OCI-LY7 (cell line): ENCODE measurements at regions not wholly inside any gene's neighbourhood (a gene's known extent, or its start where the extent isn't known, plus 50 kb on each side); places are given as distances from the start of the nearest gene placed in this dataset.

ENCODE experiments used
- BruUV-seq: library from RNA; stranded (reverse); fragments of 400-500 nt; replicated peaks from 2 replicates; lab custom pipeline; 2021; lab: Mats Ljungman, UMichigan
- CTCF ChIA-PET: fragments of 300-600 bp; sonication (Branson Sonifier 250); formaldehyde crosslinking; loops from one replicate; lab custom pipeline; 2022; ENCODE audit warnings: antibody characterized with exemption; ENCODE audit not compliant: unreplicated experiment; lab: Charles Lee
- POLR2A ChIA-PET: fragments of 300-600 bp; sonication (Branson Sonifier 250); formaldehyde crosslinking; loops from one replicate; lab custom pipeline; 2022; ENCODE audit warnings: antibody characterized with exemption; lab: Charles Lee
- DNase-seq: peaks from one replicate; pipeline ENCODE4 v3.0.0-alpha.2; 2015; ENCODE audit warnings: low spot score
- H2AFZ ChIP-seq: fragments of 200-600 bp; sonication (generic), shearing (Covaris generic); 2 replicates; pipeline ENCODE4 v1.6.1; 2014; ENCODE audit warnings: mild to moderate bottlenecking, antibody characterized with exemption, low read length, moderate library complexity
- H3K27ac ChIP-seq: fragments of 200-600 bp; sonication (generic); 2 replicates; pipeline ENCODE4 v1.5.1; 2014; ENCODE audit warnings: mixed run types, low read depth, mild to moderate bottlenecking, moderate library complexity, low read length, inconsistent platforms; ENCODE audit not compliant: poor library complexity, severe bottlenecking
- H3K36me3 ChIP-seq: fragments of 200-600 bp; sonication (generic); 2 replicates; pipeline ENCODE4 v1.6.1; 2014; ENCODE audit warnings: mild to moderate bottlenecking, antibody characterized with exemption, low read length, moderate library complexity, mixed read lengths; ENCODE audit not compliant: insufficient read depth
- H3K4me1 ChIP-seq: fragments of 200-600 bp; sonication (generic); 2 replicates; pipeline ENCODE4 v1.5.1; 2014; ENCODE audit warnings: mild to moderate bottlenecking, low read length; ENCODE audit not compliant: insufficient read depth, poor library complexity, severe bottlenecking
- H3K4me2 ChIP-seq: fragments of 200-600 bp; sonication (generic); 2 replicates; pipeline ENCODE4 v1.6.1; 2014; ENCODE audit warnings: mild to moderate bottlenecking, low read length
- H3K4me3 ChIP-seq: fragments of 200-600 bp; sonication (generic); 2 replicates; pipeline ENCODE4 v1.5.1; 2014; ENCODE audit warnings: mild to moderate bottlenecking, low read depth, low read length; ENCODE audit not compliant: poor library complexity, severe bottlenecking
- H3K79me2 ChIP-seq: fragments of 200-600 bp; sonication (generic); 2 replicates; pipeline ENCODE4 v1.6.1; 2016; ENCODE audit warnings: low read depth, mild to moderate bottlenecking, low read length, moderate library complexity, mixed read lengths; ENCODE audit not compliant: insufficient read depth
- H3K9me2 ChIP-seq: fragments of 200-600 bp; sonication (generic); 2 replicates; pipeline ENCODE4 v1.6.1; 2016; ENCODE audit warnings: mild to moderate bottlenecking, low read length, mixed read lengths; ENCODE audit not compliant: insufficient read depth
- H3K9me3 ChIP-seq: fragments of 200-600 bp; sonication (generic); 2 replicates; pipeline ENCODE4 v1.6.1; 2014; ENCODE audit warnings: mild to moderate bottlenecking, mixed run types, low read length, mixed read lengths
- H4K20me1 ChIP-seq: fragments of 200-600 bp; sonication (generic); 2 replicates; pipeline ENCODE4 v1.6.1; 2014; ENCODE audit warnings: mild to moderate bottlenecking, antibody characterized with exemption, low read length, moderate library complexity, mixed read lengths; ENCODE audit not compliant: insufficient read depth
- CTCF ChIP-seq: fragments of 200-600 bp; sonication (generic); conservative IDR thresholded peaks from 2 replicates; pipeline ENCODE4 v1.5.1; 2014; ENCODE audit warnings: mild to moderate bottlenecking, antibody characterized with exemption, low read length, moderate library complexity, mixed read lengths
- EZH2phosphoT487 ChIP-seq: fragments of 200-600 bp; sonication (generic); IDR thresholded peaks from 2 replicates; pipeline ENCODE4 v1.6.1; 2018; ENCODE audit warnings: low read depth, borderline replicate concordance, mild to moderate bottlenecking, mixed run types, antibody characterized with exemption, low read length, moderate library complexity, mixed read lengths
- intact Hi-C: fragments of 100-400 bp; cut with micrococcal nuclease; formaldehyde crosslinking; loops from one replicate; pipeline ENCODE4 v1.10.0; 2022; ENCODE audit not compliant: unreplicated experiment

GRCh38 chr6:129774697-129775447, 64.9 kb upstream of the ARHGAP18 start:
- Histone ChIP-seq H2AFZ (peak overlapping the region; percentile 81), H3K79me2 (no peaks in the 10 kb centered on the region), H3K4me3 (no peak overlapping the region), H3K9me2 (no peaks in the 10 kb centered on the region), H3K9me3 (0 out of 2 replicates have a peak, but pooled peaks cover 4% of the 10 kb centered on the region), H3K4me2 (no peak overlapping the region), H3K4me1 (no peaks in the 10 kb centered on the region), H3K27ac (no peak overlapping the region), H3K36me3 (no peaks in the 10 kb centered on the region), H4K20me1 (no peaks in the 10 kb centered on the region)
- intact Hi-C loops = loop anchor here (10.0 kb wide), 1 partner anchor 160 kb away; no protein-coding TSS in a partner anchor
- POLR2A ChIA-PET = interaction anchor here (0.6 kb wide), 1 partner anchor 27 kb away, joined by 4 read pairs; no protein-coding TSS in a partner anchor
- BruUV-seq = no TSS peak
- CTCF ChIA-PET = interaction anchor here (0.7 to 1.1 kb wide), 3 partner anchors 9 to 11 kb away, joined by 3 to 5 read pairs (median 3); no protein-coding TSS in a partner anchor
- TF ChIP-seq CTCF = peak; percentile 93
- no peak for TF ChIP-seq EZH2phosphoT487
- peak; percentile 57 for DNase-seq

DNA sequence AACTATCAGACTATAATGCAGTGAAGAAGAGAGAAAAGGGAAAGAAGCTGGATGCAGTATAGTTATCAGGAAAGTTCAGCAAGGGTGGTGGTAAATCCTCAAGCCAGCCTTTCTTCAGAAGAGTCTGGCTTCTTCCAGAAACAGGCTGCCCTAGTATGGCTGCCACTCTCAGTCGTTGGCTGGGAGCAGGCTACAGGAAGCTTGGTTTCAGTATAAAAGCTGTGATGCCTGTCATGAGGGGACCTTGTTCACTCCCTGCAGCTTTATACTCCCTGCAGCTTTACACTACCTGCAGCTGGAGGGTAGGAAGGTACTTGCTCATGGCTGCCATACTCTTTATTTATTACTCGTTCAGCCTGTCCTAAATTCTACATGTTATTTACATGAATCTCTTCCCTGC, 63.3 kb upstream of the ARHGAP18 start:
- intact Hi-C loops = loop anchor here (10.0 kb wide), 1 partner anchor 161 kb away; no protein-coding TSS in a partner anchor

More for the DNA sequence above, 63.3 kb upstream of the ARHGAP18 start:
- ChIA-PET POLR2A (no interaction called here), CTCF (no interaction called here)
- no TSS peak for BruUV-seq
- H2AFZ ChIP-seq = no peak overlapping the region
- TF ChIP-seq EZH2phosphoT487 (no peak), CTCF (no peak)
- no peaks in the 10 kb centered on the region for H3K9me3 ChIP-seq
- no peak overlapping the region for H3K4me3 ChIP-seq
- H3K4me2 ChIP-seq = no peak overlapping the region
- H3K9me2 ChIP-seq = no peaks in the 10 kb centered on the region
- H4K20me1 ChIP-seq = no peaks in the 10 kb centered on the region
- no peaks in the 10 kb centered on the region for H3K4me1 ChIP-seq
- no peaks in the 10 kb centered on the region for H3K79me2 ChIP-seq
- no peaks in the 10 kb centered on the region for H3K36me3 ChIP-seq
- H3K27ac ChIP-seq = no peak overlapping the region
- no peak for DNase-seq
